Neuronal stem cell (in vitro differentiated cells): ENCODE measurements at regions not wholly inside any gene's neighbourhood (a gene's known extent, or its start where the extent isn't known, plus 50 kb on each side); places are given as distances from the start of the nearest gene placed in this dataset.

ENCODE experiments used
- DNase-seq: peaks from one replicate; pipeline ENCODE4 v3.0.0-alpha.2; 2013; ENCODE audit warnings: low spot score
- H2AFZ ChIP-seq: one replicate; pipeline ENCODE4 v1.6.1; 2013; ENCODE audit warnings: mild to moderate bottlenecking, low read length, inconsistent platforms
- H2AK5ac ChIP-seq: 2 replicates; pipeline ENCODE4 v1.6.1; 2013; ENCODE audit warnings: low read depth, mild to moderate bottlenecking, inconsistent platforms, low read length, moderate library complexity, mixed read lengths
- H2BK120ac ChIP-seq: 2 replicates; pipeline ENCODE4 v1.6.1; 2013; ENCODE audit warnings: low read depth, mild to moderate bottlenecking, inconsistent platforms, low read length, moderate library complexity, mixed read lengths
- H2BK12ac ChIP-seq: one replicate; pipeline ENCODE4 v1.6.1; 2013; ENCODE audit warnings: low read length, inconsistent platforms
- H2BK15ac ChIP-seq: 2 replicates; pipeline ENCODE4 v1.6.1; 2013; ENCODE audit warnings: mild to moderate bottlenecking, low read length, inconsistent platforms, mixed read lengths
- H2BK5ac ChIP-seq: one replicate; pipeline ENCODE4 v1.6.1; 2013; ENCODE audit warnings: inconsistent platforms, mild to moderate bottlenecking, low read length, moderate library complexity
- H3K14ac ChIP-seq: one replicate; pipeline ENCODE4 v1.6.1; 2013; ENCODE audit warnings: low read length, inconsistent platforms
- H3K18ac ChIP-seq: 2 replicates; pipeline ENCODE4 v1.6.1; 2013; ENCODE audit warnings: low read length, inconsistent platforms
- H3K23ac ChIP-seq: 2 replicates; pipeline ENCODE4 v1.6.1; 2013; ENCODE audit warnings: low read depth, mild to moderate bottlenecking, mixed read lengths, low read length, inconsistent platforms; ENCODE audit not compliant: poor library complexity
- H3K27ac ChIP-seq: replicated peaks from 3 replicates; pipeline ENCODE4 v1.5.1; 2013; ENCODE audit warnings: low read length, inconsistent platforms
- H3K27me3 ChIP-seq, 3 experiments: 2 replicates each; pipeline ENCODE4 v1.6.1; 2013; ENCODE audit warnings: low read length in 3 of 3, mild to moderate bottlenecking in 2 of 3, inconsistent platforms in 1 of 3, low read depth in 1 of 3, mixed read lengths in 1 of 3, moderate library complexity in 1 of 3; ENCODE audit not compliant: control insufficient read depth in 3 of 3, insufficient read depth in 3 of 3
- H3K36me3 ChIP-seq, 2 donors: replicated peaks in 1 of 2; 2 replicates each; pipeline ENCODE4 v1.6.1; 2013; ENCODE audit warnings: low read length in 2 of 2; ENCODE audit not compliant: control insufficient read depth in 2 of 2, insufficient read depth in 2 of 2
- H3K4ac ChIP-seq: 2 replicates; pipeline ENCODE4 v1.6.1; 2013; ENCODE audit warnings: inconsistent platforms, mild to moderate bottlenecking, low read length, moderate library complexity
- H3K4me1 ChIP-seq, 2 donors: 1 replicate in 1 of 2; 2 replicates in 1 of 2; pipeline ENCODE4 v1.6.1; 2013; ENCODE audit warnings: low read length in 2 of 2, low read depth in 1 of 2; ENCODE audit not compliant: control insufficient read depth in 2 of 2, insufficient read depth in 1 of 2
- H3K4me2 ChIP-seq: one replicate; pipeline ENCODE4 v1.6.1; 2013; ENCODE audit warnings: mild to moderate bottlenecking, low read length, inconsistent platforms; ENCODE audit not compliant: insufficient read depth, poor library complexity, severe bottlenecking
- H3K4me3 ChIP-seq, 2 donors: 2 replicates each; pipeline ENCODE4 v1.5.1; 2013; ENCODE audit warnings: low read length in 2 of 2, mild to moderate bottlenecking in 2 of 2, inconsistent platforms in 1 of 2, moderate library complexity in 1 of 2
- H3K79me1 ChIP-seq: one replicate; pipeline ENCODE4 v1.6.1; 2013; ENCODE audit warnings: low read depth, mild to moderate bottlenecking, inconsistent platforms, low read length, moderate library complexity
- H3K9ac ChIP-seq: one replicate; pipeline ENCODE4 v1.6.1; 2013; ENCODE audit warnings: mild to moderate bottlenecking, low read depth, low read length, inconsistent platforms; ENCODE audit not compliant: poor library complexity
- H3K9me3 ChIP-seq, 2 donors: replicated peaks in 1 of 2; 2 replicates each; pipeline versions ENCODE3 to v1.6.1; 2013; ENCODE audit warnings: low read length in 2 of 2, mild to moderate bottlenecking in 2 of 2, inconsistent platforms in 1 of 2, low read depth in 1 of 2, mixed read lengths in 1 of 2, moderate library complexity in 1 of 2; ENCODE audit not compliant: control insufficient read depth in 2 of 2, insufficient read depth in 1 of 2
- H4K8ac ChIP-seq: one replicate; pipeline ENCODE4 v1.6.1; 2013; ENCODE audit warnings: low read depth, mild to moderate bottlenecking, inconsistent platforms, low read length, moderate library complexity
- H4K91ac ChIP-seq: one replicate; pipeline ENCODE4 v1.6.1; 2013; ENCODE audit warnings: low read length, low read depth, mild to moderate bottlenecking, inconsistent platforms; ENCODE audit not compliant: poor library complexity
- WGBS, 2 donors: extraction: QIAGEN DNeasy Blood & Tissue Kit; methylation state at CpG; one replicate each; pipeline ENCODE4 v1.1.7; 2013; ENCODE audit warnings: missing lambda C conversion rate in 2 of 2, mixed read lengths in 1 of 2; ENCODE audit not compliant: insufficient read length in 2 of 2, insufficient replicate concordance in 1 of 2; ENCODE audit errors: extremely low coverage in 2 of 2; 5-methylcytosine and 5-hydroxymethylcytosine counted together

- no peak overlapping the region for H3K9ac ChIP-seq
- H2BK12ac ChIP-seq: no peak overlapping the region
- H3K4me3 ChIP-seq: no peak overlapping the region
- WGBS, 2 donors: no CpG with 5 or more reads among the region's 1 CpG
- H2BK15ac ChIP-seq: no peak overlapping the region
- no peaks in the 10 kb centered on the region for H3K36me3 ChIP-seq
- H3K4ac ChIP-seq: no peak overlapping the region
- no peak overlapping the region for H3K23ac ChIP-seq
- H3K9me3 ChIP-seq: no peaks in the 10 kb centered on the region
- H3K18ac ChIP-seq: no peak overlapping the region
- DNase-seq: no peak
- no peak overlapping the region for H3K27ac ChIP-seq
- H3K79me1 ChIP-seq: no peaks in the 10 kb centered on the region
- H2BK120ac ChIP-seq: no peak overlapping the region
- H3K4me1 ChIP-seq: no peaks in the 10 kb centered on the region
- no peaks in the 10 kb centered on the region for H3K27me3 ChIP-seq
- H4K91ac ChIP-seq: no peak overlapping the region
- H4K8ac ChIP-seq: no peak overlapping the region
- no peak overlapping the region for H2BK5ac ChIP-seq
- no peak overlapping the region for H2AFZ ChIP-seq
- no peak overlapping the region for H2AK5ac ChIP-seq
- H3K14ac ChIP-seq: no peak overlapping the region
- H3K4me2 ChIP-seq: no peak overlapping the region
These were observed 248.3 kb upstream of the KYNU start for GRCh38 chr2:142629193-142629592.

- Histone ChIP-seq H3K4ac (no peak overlapping the region), H3K36me3 (no peaks in the 10 kb centered on the region), H3K4me2 (no peak overlapping the region), H4K8ac (no peak overlapping the region), H2BK120ac (no peak overlapping the region), H2BK12ac (no peak overlapping the region), H3K9me3 (no peaks in the 10 kb centered on the region), H3K9ac (no peak overlapping the region), H3K18ac (no peak overlapping the region), H2BK15ac (no peak overlapping the region), H2AFZ (no peak overlapping the region), H3K27me3 (no peaks in the 10 kb centered on the region), H4K91ac (no peak overlapping the region), H3K4me3 (no peak overlapping the region), H3K27ac (no peak overlapping the region), H2BK5ac (no peak overlapping the region), H3K4me1 (no peaks in the 10 kb centered on the region), H3K14ac (no peak overlapping the region), H3K79me1 (no peaks in the 10 kb centered on the region), H2AK5ac (no peak overlapping the region), H3K23ac (no peak overlapping the region)
- DNase-seq: no peak
- no CpG with 5 or more reads among the region's 2 CpGs for WGBS, 2 donors
These were observed 256.2 kb upstream of the KYNU start for GRCh38 chr2:142621287-142621686.

GRCh38 chr2:142617461-142617860 lies 260.0 kb upstream of the KYNU start:
- Histone ChIP-seq H4K8ac (no peak overlapping the region), H2BK12ac (no peak overlapping the region), H3K4ac (no peak overlapping the region), H3K36me3 (no peaks in the 10 kb centered on the region), H3K4me3 (no peak overlapping the region), H2BK15ac (no peak overlapping the region), H3K23ac (no peak overlapping the region), H4K91ac (no peak overlapping the region), H3K27me3 (no peaks in the 10 kb centered on the region), H3K14ac (no peak overlapping the region), H3K9me3 (no peaks in the 10 kb centered on the region), H3K4me2 (no peak overlapping the region), H3K18ac (no peak overlapping the region), H3K9ac (no peak overlapping the region), H2BK120ac (no peak overlapping the region), H3K4me1 (no peaks in the 10 kb centered on the region), H2AFZ (no peak overlapping the region), H2BK5ac (no peak overlapping the region), H3K79me1 (no peaks in the 10 kb centered on the region), H2AK5ac (no peak overlapping the region), H3K27ac (no peak overlapping the region)
- DNase-seq: no peak
- no CpG with 5 or more reads among the region's 1 CpG for WGBS, 2 donors

GRCh38 chr2:142615876-142616275 lies 261.6 kb upstream of the KYNU start:
- H4K91ac ChIP-seq: no peak overlapping the region
- no peak for DNase-seq
- H3K4me1 ChIP-seq: no peaks in the 10 kb centered on the region
- H3K4me2 ChIP-seq: no peak overlapping the region
- H3K9me3 ChIP-seq: no peaks in the 10 kb centered on the region
- H3K79me1 ChIP-seq: no peaks in the 10 kb centered on the region
- no peak overlapping the region for H2AK5ac ChIP-seq
- no peak overlapping the region for H4K8ac ChIP-seq
- no peak overlapping the region for H3K14ac ChIP-seq
- WGBS, 2 donors: no CpG with 5 or more reads among the region's 9 CpGs
- no peak overlapping the region for H2BK5ac ChIP-seq
- H3K36me3 ChIP-seq: no peaks in the 10 kb centered on the region
- no peak overlapping the region for H3K4ac ChIP-seq
- no peak overlapping the region for H3K9ac ChIP-seq
- no peak overlapping the region for H3K18ac ChIP-seq
- H2BK120ac ChIP-seq: no peak overlapping the region
- no peak overlapping the region for H2BK15ac ChIP-seq
- no peak overlapping the region for H2BK12ac ChIP-seq
- H3K27me3 ChIP-seq: no peaks in the 10 kb centered on the region
- no peak overlapping the region for H2AFZ ChIP-seq
- no peak overlapping the region for H3K4me3 ChIP-seq
- no peak overlapping the region for H3K23ac ChIP-seq
- H3K27ac ChIP-seq: no peak overlapping the region
